ENCODE measurements at regions not wholly inside any gene's neighbourhood (a gene's known extent, or its start where the extent isn't known, plus 50 kb on each side); places are given as distances from the start of the nearest gene placed in this dataset.
A peak's percentile ranks its signal among the peaks of the same experiment; 100 is the strongest.

DNA sequence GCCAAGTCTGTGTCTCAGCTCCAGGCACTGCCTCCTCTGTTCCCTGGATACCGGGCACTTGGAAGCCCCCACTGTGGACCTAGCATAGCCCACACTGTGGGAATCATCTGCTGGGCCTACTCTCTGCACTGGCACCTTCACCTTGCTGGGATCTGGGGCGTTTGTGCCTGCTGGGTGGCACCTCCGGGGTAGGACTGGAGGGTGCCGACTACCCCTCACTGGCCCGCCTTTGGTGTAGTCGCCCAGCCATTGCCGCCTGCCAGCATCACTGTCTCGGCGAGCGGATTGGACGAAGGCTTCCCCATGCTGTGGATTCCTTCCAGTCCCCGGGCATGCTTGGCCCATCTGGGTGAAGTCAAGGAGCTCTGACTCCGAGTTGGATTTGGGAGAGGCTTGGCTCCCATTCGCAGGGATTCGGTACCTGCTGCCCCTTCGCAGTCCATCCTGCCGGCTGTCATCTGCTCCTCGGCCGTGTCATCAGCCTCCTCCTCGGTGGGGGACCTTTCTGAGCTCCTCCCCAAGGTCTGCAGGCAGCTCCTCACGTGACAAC, 180.6 kb upstream of the HDAC4 start:
- DNase-seq, result no peak

DNA sequence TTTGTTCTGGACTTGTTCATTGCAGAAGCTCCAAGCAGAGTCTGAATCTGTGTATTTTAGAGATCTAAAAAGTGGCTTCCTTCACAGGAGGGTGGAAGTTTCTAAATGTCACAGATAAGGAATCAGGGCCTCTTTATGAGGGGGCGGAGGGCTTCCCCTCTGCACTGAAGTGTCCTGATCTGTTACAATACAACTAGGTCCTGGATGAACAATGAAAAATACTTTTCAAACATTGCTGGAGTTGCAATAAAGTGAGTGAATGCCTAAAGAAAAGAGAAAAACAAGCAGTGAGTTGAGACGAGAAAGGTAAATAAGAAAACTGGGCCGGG, 179.3 kb upstream of the HDAC4 start:
- DNase-seq, result no peak

DNA sequence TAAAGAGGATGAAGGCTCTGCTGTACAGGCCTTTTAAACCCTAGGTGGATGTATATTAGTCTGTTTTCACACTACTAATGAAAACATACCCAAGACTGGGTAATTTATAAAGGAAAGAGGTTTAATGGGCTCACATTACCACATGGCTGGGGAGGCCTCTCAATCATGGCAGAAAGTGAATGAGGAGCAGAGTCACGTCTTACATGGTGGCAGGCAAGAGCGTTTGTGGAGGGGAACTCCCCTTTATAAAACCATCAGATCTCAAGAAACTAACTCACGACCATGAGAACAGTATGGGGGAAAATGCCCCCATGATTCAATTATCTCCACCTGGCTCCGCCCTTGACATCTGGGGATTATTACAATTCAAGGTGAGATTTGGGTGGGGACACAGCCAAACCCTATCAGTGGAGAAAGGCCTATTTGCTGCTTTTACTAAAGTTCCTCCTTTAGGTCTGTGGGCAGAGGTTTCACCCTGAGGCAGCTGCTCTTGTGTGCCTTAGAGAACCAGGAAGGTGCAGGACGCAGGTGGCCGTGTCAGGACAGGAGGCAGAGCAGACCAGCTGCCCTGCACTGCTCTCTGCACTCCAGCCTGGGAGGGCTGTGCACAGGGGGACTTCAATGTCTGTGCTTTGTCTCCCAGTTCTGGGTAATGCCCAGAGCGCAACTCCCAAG, 178.8 kb upstream of the HDAC4 start:
- no peak for DNase-seq

DNA sequence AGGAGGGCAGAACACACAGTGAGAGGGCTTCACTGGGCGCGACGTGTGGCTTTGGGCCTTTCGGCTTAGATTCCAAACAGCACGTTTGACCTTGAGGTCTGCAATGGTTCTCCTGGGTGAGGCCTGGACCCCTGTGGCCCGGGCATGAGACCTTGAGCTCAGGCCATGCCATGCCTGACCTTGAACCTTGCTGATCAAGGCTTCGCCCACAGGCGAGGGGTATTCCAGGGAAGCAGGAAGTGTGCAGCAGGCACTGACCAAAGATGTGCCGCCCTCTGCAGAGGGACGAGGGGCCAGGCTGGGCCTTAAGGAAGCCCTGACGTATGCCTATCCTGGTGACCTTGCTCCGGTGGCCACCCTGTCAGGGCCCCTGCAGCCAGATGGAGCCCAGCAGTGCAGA, 178.3 kb upstream of the HDAC4 start:
- DNase-seq, result no peak

DNA sequence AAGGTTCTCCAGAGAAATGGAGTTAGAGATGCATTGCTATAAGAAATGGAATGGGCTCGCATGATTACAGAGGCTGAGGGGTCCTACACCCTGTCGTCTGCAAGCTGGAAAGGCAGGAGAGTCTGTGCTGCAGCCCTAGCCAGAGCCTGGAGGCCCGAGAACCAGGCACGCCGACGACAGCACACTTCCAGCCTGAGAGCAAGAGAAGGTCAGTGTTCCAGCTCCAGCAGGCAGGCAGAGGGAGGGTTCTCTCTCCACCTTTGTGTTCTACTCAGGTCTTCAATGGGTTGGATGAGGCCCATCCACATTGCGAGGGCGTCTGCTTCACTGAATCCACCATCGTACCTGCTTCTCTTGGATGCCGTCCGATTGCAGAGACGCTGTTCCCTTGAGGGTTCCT, 177.6 kb upstream of the HDAC4 start:
- DNase-seq, result no peak

DNA sequence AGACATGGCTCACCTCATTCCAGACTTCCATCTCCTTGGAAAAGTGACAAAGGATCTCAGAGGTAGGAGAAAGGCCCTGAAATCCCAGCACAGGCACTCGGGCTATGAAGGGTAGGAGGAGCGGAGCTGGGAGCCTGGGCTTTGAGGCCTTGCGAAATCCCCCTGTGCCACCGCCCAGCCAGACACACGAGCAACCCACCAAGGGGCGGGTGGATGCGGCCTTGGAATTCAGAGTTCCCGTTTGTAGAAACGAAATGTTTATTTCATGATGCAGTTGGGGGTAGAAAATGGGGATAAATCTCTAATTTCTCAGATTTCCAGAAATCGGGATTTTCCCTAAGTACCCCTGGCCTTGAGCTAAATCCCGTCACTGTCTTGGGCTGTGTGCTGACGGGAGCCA, 177.1 kb upstream of the HDAC4 start:
- no peak for DNase-seq

DNA sequence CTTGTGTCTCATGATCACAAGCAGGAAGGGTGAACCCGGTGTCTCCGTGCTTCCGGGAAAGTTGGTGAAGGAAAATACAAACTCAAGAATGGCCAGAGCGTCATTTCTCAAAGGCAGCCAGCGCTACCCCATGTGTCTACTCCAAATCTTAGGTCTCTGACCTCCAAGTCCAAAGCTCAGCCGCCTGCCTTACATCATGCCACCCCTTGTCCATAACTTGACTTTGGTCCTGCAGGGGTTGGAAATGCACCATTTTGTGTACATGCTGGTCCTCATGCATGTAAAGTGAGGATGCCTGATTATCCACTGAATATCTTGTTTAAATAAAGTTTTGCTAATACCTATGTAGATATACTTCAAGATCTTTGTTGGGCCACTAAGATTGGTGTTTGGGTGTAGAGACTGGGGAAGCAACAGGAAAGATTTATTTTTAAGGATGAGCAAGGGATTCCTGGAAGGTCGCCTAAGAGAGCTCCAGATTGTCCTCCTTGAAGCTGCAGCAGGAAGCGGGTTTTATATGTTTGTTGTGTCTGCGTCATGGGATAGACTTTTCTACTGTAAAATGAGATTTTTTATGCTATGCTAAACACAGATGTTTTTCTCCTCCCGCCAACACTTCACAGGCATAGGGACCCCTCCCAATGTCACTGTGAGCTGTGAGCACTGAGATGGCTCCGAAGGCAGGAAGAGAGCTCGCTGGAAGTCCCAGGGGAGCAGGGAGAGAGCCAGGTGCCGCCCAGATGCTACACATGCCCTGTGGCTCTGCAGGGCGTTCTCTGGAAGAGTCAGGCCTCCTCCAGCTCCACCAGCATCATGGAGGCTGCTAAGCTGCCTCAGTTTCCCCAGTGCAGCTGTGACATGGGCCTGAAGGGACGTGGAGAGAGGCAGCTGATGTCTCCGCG, 176.2 kb upstream of the HDAC4 start:
- no peak for DNase-seq

DNA sequence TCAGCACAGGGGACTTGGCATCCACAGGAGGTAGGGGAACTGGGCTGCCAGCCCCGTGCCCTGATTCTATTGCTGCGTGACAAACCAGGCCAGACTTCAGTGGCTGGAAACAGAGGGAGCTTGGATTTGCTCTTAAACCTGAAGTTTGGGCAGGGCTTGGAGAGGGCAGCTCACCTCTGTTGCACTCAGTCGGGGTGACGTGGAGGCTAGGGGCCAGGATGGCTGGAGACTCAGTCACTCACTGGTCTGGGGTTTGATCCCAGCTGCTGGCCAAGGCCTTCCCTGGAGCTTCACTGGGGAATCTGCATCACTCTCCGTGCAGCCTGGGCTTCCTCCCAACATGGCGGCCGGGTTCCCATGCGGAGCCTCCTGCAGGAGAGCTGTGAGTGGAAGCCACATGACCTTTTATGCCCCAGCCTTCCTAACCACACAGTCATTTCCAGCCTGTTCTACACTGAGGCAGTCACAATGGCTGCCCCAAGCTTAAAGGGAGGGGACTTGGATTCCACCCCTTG, 175.2 kb upstream of the HDAC4 start:
- no peak for DNase-seq

DNA sequence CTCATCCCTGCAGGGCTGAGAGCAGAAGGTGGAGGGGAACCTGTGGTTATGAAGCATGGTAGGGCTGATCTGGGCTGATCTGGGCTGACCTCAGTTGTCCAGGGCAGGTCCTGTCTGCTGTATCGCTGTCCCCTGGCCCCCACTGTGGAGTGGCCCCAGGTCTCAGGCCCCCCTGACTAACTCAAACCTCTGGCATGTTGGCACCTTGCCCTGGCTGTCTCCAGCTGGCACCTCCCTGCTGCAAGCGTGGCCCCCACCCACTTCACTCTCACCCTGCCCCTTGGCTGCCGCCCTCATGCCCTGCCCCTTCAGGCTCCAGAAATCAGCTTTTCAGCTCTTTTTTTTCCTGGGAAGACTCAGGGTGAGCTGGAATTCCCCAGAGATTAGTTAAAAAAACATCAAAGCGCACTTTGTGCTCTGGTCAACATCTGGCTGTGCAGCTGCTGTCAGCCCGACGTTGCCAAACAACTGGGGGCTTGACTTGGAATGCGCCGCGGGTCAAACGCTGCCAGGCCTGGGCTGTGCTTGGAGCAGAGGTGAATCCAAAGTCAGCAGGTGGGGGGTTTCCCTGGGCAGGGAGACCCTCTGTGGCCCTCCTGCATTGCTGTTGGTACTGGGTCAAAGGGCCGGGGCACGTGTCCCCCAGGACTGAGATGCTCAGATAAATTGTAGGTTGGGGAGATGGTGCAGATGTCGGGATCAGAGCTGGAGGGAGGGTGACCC, 173.8 kb upstream of the HDAC4 start:
- no peak for DNase-seq

DNA sequence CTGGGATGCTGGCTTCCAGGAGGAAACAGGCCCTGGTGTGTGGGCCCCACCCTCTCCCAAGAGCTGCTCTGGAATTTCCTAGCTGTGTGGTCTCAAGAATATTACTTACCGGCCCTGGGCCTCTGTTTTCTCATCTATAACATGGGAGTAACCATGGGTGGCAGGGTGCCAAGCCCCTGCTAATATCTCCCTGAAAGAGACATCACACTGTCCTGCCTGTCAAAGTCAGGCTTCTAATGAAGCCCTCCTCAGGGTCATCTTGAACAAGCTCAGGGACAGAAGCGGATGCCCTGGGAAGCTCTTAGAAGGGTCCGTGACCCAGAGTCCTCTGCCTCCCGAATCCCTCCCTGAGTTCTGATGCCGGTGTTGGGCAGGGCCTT, 173.2 kb upstream of the HDAC4 start:
- DNase-seq, result no peak

DNA sequence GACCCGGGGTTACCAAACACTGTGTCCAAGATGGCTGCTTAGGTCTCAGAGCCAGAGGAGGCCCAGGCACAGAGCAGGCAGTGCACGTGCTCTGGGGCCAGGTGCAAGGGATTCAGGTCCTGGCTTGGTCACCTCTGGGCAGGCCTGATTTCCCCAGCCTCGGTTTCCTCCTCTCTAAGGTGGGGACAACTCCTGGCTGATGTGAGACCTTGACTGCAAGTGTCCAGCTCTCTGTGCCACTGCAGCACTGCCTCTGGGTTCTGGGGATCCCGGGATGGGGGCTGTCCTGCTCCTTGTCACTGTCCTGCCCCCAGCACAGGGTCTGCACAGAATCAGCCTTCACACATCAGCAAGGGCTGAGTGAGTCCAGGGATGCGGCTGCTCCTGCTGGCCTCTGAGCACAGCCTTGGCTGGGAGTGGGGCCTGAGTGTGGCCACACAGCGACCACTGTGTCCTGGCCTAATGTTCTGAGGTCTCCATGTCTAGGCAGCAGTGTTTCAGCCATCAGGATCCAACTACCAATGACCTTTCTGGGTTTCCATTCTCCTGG, 170.2 kb upstream of the HDAC4 start:
- DNase-seq, result no peak

DNA sequence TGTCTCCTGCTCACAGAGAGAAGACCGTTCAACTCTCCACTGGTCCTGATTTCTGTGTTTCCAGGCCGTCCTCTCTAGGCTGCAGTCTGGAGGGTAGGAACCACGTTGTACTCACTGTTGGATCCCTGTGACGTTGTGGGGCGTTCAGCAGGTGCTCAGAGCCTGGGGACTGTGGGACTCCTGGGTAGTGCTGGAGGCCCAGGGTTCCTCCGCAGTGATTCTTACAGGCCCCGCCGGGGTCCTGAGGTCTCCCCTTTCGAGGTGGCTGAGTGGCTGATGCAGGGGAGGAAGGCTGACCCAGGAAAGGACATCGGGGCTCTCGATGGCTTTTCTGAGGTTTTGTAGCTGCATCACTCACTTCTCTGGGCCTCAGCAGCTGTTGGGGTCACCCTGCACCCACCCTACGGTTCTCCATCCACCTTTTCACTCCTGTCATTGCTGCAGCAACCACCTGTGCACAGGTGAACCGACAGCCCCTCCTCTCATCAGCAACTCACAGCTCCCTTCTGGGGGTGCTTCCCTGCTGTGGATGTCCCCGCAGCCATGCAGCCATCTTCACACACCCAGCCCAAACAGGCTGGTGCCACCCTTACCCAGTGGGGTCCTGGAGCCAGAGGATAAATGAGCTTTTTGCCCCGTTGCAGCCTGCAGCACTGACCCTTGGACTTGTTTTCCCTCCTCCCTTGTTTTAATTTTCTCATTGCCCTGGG, 169.6 kb upstream of the HDAC4 start:
- no peak for DNase-seq

DNA sequence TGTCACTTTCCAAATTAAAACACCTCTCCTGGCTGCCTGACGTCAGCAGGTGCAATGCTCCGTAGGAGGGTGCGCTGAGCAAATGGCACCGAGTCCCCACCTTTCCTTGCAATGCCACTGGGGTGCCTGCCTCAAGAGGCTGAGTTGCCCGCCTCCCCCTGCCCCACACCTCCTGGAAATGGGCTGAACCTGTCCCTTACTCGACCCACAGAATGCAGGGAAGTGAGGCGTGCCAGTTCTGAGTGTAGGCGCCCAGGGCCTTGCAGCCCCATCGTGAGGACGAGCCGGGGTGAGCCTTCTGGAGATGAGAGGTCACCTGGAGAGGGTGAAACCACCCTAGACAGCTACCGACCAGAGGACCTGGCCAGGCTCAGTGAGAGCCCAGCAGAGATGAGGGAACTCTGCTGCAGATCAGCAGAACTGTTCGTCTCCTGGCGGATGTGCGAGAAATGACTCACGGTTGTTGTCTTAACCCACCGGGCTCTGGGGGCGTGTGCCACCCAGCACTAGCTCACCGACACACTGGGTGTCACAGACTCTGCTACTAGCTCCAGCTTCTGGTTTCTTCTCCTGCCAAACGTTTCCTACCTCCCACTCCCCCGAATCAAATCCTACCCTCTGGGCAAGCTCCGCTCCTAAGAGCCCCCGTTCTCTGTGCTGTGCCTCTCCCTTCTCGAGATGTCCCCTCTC, 168.7 kb upstream of the HDAC4 start:
- no peak for DNase-seq

DNA sequence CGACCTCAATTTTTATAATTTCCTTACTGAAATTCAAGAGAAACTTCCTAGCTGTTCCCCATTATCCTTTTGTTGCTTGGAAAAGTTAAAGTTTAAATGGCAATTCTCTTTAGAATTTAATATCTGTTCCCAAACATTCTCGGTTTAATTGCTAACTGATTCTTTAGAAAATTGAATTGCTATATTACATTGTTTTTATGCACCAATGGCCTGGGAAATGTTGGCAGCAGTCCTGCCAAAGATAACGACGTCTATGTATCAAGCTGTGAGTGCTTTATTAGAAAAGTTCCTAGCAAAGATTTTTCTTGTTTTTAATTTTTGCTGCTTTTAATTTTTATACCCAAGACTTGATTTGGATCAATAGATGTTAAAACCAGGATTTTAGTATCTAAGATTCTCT, 167.8 kb upstream of the HDAC4 start:
- DNase-seq, result no peak

DNA sequence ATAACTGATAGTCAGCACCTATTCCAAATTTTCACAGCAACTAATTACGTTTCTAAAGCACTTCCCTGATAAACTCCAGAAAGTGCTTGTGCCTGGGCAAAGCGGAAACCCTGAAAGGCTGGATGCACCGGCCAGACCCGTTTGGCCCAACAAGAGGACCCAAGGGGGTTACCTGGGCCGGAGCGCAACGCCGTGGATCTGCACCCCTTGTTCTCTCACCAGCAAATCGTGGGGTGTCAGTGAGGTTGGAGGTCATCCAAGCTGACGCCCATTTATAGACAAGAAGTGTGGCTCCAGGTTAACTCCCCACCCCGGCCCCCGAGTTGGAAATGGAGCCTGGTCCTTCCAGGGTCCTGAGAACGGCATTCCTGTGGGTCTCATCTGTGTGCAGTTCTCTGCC, 167.0 kb upstream of the HDAC4 start:
- DNase-seq, result no peak

DNA sequence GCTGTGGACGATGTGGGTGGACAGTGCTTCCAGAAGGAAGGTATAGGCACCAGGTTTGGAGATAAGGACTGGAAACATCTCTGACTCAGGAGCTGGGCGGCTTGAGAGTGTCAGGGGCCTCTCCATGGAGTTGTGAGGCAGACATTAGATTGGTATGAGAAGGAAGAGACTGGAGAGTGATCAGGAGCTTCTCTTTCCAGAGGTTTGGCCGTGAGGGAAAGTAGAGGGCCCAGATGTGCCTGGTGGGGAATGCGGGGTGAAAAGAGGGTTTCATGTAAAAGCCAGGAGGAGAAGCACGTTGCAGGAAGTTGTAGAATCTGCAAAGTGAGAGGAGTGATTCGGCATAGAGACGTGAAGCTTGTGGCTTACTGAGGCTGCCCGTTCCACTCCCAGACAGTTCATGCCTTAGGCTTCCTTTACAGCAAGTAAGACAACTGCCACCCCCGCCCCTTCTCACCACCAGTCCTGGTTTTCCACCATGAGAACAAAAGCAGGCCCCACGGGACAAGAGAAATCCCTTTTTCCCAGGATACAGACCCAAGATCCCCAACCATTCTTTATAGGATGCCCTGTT, 166.3 kb upstream of the HDAC4 start:
- no peak for DNase-seq

DNA sequence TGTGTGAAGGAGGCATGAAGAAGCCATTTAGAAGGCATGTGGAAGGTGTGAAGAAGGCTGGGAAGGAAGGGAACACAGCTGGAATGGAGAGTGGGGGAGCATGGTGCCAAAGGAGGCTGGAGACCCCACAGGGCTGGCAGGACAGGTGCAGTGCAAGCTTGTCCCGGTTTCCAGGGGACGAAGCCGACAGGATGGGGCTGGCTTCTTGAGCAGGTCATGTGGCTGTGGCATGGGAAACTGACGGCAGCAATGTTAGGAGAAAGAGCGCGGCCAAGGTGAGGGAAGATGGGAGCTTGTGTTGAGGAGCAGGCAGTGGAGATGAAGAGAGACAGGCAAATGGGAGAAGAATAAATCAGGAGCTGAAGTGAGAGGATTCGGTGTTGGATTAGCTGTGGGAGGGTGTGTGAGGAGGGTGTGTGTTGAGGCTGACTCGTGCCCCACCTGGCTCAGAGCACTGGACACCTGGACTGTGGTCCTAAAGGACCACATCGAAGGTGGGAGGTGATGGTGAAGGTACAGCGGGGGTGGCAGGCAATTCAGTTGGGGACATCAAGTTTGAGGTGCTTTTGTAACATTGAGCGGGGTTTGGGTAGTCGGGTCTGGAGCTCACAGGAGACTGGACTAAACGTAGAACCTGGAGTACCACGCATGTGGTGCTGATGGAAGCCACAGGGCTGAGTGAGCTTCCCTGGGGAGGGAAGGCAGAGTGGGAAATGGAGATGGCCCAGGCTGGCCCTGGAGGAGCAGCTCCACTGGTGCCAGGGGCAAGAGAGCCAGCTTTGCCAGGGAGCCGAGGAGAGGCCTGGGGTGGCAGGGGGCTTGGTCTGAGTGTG, 165.6 kb upstream of the HDAC4 start:
- DNase-seq, result no peak

DNA sequence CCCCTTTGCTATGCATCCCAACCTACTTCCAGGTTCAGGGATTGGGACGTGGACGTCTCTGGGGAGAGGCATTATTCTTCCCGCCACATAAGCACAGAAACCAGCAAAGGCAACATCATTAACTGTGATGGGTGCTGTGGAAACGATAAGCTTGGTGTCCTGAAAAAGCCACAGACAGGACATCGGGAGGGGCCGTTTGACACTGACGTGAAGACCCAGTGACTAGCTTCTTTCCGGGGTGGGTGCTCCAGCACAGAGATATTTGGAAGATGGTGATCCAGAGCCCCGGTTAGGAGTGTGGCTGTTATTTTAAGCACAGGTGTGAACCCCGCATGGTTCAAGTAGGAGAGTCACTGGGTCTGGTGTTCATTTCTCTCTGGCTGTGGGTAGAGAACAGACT, 163.8 kb upstream of the HDAC4 start:
- DNase-seq, result no peak

DNA sequence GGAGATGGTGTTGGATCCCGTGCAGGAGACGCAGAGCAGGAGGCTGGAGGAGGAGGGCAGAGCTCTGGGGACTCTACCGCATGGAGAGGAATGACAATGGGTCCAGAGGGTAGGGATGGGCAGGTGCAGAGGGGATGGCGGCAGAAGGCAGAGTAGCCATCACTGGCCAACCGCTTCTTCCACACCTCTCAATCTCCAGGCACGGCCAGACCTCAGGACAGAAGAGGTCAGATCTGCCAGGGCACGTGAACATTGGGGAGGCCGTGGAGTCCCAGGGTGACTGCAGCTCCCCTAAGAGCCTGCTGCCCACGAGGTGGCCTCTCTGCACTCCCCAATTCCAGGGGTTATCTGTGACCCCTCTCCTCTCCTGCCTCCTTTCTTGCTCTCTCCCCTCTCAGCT, 162.7 kb upstream of the HDAC4 start:
- DNase-seq, result no peak

DNA sequence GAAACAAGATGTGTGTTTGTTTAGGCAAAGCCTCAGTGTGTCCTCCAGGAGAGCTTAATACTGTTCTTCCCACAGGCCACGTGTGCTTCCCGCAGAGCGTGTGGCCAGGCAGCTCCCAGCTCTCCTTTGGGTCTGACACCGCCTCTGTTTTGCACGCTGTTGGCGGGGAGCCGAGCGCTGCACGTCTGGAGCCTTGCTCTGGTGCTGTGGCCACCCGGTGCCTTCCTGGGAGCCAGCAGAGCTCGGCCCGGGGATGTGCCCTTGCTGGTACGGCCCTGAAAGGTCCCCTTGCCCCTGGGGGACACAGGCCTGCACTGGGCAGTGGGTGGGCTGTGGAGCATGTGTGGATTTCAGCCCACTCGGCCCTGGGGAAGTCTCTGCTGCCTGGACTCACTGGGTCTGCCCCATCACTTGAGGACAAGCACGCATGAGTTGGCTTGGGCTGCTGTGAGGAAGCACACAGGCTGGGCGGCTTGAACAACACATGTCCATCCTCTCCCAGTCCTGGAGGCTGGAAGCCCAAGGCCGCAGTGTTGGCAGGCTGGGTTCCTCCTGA, 160.7 kb upstream of the HDAC4 start:
- peak; percentile 34 for DNase-seq

Measured in fibroblast of skin of back (primary cell).